HPDE6-E6E7 (cell line): ENCODE measurements at regions not wholly inside any gene's neighbourhood (a gene's known extent, or its start where the extent isn't known, plus 50 kb on each side); places are given as distances from the start of the nearest gene placed in this dataset.

Experiments used
- DNase-seq: peaks from one replicate; pipeline ENCODE4 v3.0.0; 2011; ENCODE audit warnings: missing footprints; ENCODE audit errors: extremely low spot score

DNA sequence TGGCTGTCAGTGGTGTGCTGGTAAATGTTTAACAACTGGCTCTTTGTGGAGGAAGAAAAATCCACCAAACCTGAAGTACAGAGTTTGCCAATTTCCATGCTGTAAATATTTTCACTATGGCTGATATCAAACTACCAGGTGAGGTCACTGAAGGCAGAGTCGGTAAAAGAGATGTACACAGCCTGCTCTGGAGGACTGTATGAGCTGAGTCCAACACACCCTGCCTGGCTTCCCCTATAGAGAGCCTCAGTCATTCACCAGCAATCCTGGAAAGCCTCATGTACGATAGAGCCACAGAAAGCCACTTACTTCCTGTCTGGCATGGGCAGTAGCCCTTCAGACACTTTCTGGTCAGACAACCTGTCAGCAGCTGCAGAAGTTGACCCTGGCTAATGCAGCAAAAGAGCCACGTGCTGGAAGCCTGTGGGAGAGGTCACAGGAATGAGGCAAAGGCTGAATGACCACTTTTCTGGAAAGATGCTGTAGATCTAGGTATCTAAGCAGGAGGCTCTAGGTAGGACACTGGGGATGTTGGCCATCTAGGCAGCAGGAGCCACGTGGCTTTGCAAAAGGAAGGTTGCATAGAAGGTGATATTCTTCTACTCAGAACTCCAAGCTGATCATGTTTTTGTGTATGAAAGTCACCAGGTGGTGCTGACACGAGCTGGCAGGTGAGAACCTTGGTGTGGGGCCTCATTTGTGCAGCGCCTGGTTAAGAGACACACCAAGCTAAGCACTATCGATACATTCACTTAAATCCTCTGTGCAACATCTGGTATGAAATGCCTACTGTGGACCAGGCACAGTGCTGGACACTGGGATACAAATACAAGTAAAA is 553.9 kb downstream of the VRK1 start:
- no peak for DNase-seq

DNA sequence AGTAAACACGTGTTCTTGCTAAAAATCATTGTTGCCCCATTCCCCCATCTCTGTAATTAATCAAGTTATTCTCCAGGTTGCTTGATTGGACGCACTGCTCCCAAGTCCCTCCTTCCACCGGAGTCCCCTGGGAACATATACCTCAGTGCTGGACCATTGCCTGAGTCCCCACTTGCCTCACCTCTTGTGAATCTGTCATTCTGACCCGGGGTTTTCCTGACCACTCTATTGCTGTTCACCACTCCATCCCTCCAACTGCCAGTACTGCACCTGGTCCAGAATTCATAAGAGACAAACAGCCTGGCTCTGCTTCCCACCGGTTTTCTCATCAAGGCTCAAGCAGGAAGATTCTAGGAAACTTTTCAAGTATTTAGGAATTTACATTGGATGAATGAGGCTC is 555.9 kb downstream of the VRK1 start:
- DNase-seq = no peak

DNA sequence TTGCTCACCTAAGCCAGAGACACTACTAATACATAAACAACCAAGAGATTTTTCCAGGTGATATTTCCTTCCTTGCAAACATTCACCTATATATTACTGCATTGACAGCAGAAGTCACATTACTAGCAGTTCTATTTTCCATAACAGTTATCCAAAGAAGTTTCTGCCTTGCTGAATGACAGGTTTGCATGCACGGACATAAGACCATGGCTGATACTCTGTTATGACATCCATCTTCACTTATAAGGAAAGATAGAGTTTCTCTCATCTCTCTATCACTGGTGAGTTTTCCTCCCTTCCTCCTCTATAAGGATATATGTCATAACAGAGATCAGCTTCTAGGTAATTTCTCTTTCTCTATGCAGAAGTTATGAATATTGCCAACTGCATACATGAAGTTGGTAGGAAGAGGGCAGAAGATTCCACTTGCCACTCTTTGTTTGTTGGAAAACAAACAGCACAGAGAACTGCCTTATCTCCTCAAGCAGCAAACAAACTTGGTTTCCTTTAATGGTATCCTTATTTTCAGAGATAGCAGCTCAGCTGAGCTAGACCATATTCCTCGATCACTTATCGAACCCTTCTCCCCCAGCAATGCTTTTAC is 557.0 kb downstream of the VRK1 start:
- DNase-seq = no peak

- no peak for DNase-seq
Measured at GRCh38 chr14:97359341-97359740, 562.2 kb downstream of the VRK1 start.

- DNase-seq = no peak
Measured at GRCh38 chr14:97361181-97361580, 564.0 kb downstream of the VRK1 start.

DNA sequence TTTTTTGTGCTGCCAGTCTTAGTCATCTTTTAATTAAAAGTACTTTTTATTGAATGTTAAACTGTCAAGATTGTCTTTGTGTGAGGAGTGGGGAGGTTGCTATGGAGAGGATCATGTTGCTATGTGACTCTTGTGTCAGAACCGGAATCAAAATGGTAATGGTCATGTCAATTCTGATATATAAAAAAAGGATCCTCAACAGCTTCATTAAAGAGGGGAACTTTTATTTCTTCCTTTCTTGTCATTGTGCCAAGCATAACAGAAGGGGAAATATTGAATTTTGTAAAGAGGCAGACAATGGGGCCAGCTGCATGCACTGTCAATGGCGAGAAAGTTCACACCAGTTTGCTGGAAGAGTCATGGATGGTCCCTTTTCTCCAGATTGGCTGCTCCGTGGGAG is 564.8 kb downstream of the VRK1 start:
- no peak for DNase-seq

DNA sequence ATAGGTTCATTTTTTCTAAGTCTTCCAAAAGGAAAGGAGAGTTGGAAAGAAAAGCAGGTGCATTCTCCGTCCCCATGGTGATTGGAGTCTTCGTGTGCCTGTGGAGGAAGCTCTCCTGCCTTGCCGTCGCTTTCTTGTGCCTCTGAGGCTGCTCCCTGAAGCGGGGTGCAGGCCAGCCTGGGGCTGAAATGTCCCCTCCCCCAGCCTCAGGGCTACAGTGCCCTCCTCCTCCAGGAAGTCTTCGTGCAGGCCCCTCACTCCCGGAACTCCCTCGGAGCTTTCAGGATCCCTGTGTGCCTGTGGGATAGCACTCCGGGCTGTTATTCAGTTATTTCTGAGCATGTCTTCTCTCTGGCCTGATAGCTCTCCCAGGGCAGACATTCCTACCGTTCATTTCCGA is 569.2 kb downstream of the VRK1 start:
- DNase-seq = no peak

DNA sequence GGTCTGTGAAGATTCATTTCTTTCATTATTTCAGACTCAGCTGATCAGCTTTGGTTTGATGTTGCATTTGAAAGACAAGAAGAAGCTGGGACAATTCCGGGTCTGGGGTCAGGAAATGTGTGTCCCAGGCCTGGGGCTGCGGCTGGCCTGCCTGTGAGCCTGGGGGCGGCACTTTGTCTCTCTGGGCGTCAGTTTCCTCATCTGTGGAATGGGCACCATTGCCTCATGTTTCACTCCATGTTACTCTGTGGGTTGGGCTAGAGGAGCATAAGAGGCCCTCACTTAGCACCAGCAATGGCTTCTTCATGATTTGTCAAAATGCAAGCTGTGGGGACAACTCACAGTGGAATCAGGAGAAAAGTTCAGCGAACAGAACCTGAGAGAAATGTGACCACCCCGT is 570.1 kb downstream of the VRK1 start:
- no peak for DNase-seq

DNA sequence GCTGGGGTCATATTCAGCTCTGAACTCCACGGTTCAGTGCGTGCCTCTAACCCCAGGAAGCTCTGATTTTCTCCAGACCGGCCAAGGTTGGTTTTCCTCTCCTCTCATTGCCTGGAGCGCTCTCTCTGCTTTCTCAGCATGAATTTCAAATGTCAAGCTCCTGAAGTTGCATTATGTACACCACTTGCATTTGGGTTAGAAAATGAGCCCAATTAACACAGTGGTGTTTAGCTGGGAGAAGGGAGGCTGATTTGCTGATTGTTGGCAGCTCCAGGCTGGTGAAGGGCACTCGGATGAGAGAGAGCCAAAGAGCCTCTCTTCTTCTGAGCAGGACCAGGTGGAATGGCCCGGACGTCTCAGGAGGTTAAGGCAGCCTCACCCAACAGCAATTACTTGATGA is 570.9 kb downstream of the VRK1 start:
- DNase-seq = no peak

GRCh38 chr14:97368900-97369564 is 571.9 kb downstream of the VRK1 start:
- no peak for DNase-seq

DNA sequence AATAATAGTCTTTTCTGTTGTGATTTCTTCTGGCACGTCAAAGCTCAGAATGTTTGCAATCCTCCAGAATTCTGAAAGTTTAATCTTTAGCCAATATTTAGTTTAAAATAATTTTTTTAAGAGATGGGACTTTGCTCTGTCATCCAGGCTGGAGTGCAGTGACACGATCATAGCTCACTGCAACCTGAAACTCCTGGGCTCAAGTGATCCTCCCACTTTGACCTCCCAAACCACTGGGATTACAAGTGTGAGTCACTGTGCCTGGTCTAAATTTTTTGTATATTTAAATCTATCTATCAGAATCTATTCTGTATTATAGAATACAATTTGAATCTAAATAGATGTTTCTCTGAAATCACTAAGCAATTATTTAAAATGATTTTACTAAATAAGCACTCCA is 572.7 kb downstream of the VRK1 start:
- DNase-seq = no peak

DNA sequence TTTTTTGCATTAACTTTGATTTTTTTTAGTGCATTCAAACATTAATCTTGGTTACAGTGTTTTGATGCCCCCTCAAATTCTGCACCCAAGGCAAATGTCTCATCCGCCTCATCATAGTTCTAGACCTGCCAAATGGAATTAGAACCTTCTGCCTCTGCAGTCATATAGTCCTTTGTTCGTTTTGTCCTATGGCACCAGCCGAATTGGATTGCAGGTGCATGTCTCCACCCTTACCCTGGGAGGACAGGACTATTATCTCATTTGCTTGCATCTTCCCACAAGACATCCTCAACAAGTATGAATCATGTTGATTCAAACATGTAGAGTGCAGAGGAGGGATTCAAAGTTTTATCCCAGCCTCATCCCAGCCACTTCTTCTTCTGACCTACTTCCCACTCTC is 579.1 kb downstream of the VRK1 start:
- DNase-seq = no peak

GRCh38 chr14:97377550-97377949 is 580.4 kb downstream of the VRK1 start:
- no peak for DNase-seq

- DNase-seq = no peak
Measured at GRCh38 chr14:97379091-97379531, 581.9 kb downstream of the VRK1 start.

GRCh38 chr14:97380539-97380941 is 583.4 kb downstream of the VRK1 start:
- no peak for DNase-seq

GRCh38 chr14:97381309-97381708 is 584.1 kb downstream of the VRK1 start:
- no peak for DNase-seq

GRCh38 chr14:97382616-97383226 is 585.5 kb downstream of the VRK1 start:
- DNase-seq = no peak

DNA sequence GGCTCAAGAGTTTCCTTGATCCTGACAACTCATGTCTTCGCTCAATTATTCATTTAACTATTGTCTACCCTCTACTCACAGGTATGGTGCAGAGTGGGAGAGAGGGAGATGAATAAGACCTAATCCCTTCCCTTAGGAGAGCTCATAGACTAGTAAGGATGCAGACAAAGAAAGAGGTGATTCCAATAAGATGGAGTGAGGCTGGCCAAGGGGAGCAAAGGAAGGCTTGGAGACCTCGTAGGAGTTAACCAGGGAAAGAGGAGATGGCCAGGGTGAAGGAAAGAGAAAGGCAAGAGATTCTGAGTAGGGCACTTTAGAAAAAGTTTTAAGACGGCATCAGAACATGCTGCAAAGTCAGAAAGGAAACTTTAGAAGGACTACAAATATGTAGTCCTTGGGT is 588.5 kb downstream of the VRK1 start:
- no peak for DNase-seq

DNA sequence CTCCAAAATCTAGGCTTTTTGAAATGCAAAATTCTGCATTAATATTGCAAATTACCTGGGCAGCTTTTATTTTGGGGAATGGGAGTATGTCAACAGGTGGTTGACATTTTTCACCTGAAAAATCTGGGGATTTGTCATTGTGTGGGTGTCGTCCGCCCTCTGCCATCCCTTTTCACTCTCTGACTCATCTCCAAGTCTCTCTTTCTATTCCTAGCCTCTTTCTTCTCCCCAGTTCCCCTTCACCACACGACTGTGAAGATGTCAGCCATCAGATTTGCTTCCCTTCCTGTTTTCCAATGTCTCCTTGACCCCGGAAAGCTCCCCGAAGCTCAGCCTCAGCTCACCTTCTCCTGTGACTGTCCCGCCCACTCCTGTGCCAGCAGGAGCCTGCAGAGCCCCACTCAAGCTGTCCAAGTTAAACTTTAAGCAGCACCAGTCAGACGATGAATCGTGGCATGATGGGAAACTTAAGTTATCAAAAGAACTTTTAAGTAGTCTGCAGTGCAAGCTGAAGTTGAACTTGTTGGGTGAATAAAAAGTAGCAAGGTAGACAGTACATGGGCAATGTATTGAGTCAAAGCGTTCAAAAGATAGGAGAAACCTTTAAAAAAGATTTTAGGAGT is 590.2 kb downstream of the VRK1 start:
- DNase-seq = no peak

DNA sequence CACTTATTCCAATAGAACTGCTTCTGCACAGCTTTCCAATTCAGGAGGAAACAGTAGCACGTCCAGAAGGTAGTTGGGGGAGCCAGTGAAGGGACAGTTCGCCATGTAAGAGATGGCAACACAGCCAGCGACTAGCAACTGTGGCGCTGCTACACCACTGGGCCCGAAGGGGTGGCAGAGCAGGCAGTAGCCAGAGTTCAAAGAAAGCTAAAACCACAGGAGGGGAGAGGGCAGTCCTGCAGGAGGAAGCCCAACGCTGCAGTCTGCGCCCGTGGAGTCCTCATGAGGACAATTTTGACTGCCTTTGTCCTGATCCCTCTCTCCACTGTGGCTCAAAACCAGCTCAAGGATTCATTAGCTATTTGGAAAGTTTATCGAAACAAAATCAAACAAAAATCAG is 591.2 kb downstream of the VRK1 start:
- DNase-seq = no peak

DNA sequence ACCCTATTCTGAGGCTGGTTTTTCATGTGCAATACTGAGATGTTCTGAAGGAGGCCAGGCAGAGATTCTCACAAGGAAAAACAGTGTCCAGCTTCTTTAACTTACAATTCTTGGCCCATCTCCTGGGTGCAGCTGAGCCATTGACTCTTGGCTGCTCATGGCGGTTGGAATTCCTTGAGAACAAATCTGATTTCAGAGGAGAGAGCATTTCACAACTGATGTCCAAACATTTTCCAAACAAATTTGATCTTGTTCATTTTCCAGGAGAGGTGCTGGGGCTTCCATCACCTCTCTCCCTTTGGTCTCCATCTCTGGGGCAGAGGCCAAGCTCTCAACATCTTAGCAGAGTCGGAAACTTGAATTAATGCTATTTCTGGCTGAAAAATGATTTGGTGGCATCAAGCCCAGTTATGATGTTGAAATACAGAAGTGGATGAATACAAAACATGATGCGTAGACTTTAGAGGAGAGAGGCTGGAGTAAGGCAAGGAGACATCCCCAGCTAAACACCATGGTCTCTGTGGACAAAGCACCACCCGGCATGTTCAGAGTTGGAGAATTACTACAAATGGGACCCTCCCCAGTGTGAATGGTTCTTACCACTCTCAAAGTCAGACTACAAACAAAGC is 593.0 kb downstream of the VRK1 start:
- no peak for DNase-seq

GRCh38 chr14:97393244-97393643 is 596.1 kb downstream of the VRK1 start:
- DNase-seq = no peak
